Neural cell (in vitro differentiated cells): ENCODE measurements at regions not wholly inside any gene's neighbourhood (a gene's known extent, or its start where the extent isn't known, plus 50 kb on each side); places are given as distances from the start of the nearest gene placed in this dataset.

Source experiments
- EP300 ChIP-seq: fragments of 450-650 bp; conservative IDR thresholded peaks from 2 replicates; pipeline ENCODE4 v1.6.1; 2014; ENCODE audit warnings: antibody characterized with exemption, mild to moderate bottlenecking, moderate library complexity; ENCODE audit not compliant: poor library complexity, severe bottlenecking
- EZH2 ChIP-seq: fragments of 200-600, 300-800 bp; shearing (Covaris generic), sonication (generic); IDR thresholded peaks from 2 replicates; pipeline ENCODE4 v1.6.1; 2014; ENCODE audit warnings: antibody characterized with exemption, low read length, borderline replicate concordance, mild to moderate bottlenecking; ENCODE audit not compliant: insufficient read depth, poor library complexity, severe bottlenecking
- MXI1 ChIP-seq: fragments of 450-650 bp; conservative IDR thresholded peaks from 2 replicates; pipeline ENCODE4 v1.6.1; 2014; ENCODE audit warnings: antibody characterized with exemption, mild to moderate bottlenecking; ENCODE audit not compliant: poor library complexity, severe bottlenecking
- POLR2AphosphoS5 ChIP-seq: IDR thresholded peaks from 2 replicates; pipeline ENCODE4 v1.6.1; 2012
- RAD21 ChIP-seq: fragments of 450-650 bp; conservative IDR thresholded peaks from 2 replicates; pipeline ENCODE4 v1.6.1; 2014; ENCODE audit warnings: antibody characterized with exemption, mild to moderate bottlenecking, moderate library complexity
- TAF1 ChIP-seq: IDR thresholded peaks from 2 replicates; pipeline ENCODE4 v1.6.1; 2012; ENCODE audit warnings: low read depth
- TF ChIP-seq, protein P1 (sequence below): IDR thresholded peaks from 2 replicates; pipeline ENCODE4 v1.6.1; 2012; ENCODE audit warnings: borderline replicate concordance
- TF ChIP-seq, protein P2 (sequence below): fragments of 450-650 bp; IDR thresholded peaks from 2 replicates; pipeline ENCODE4 v1.5.1; 2014; ENCODE audit warnings: antibody characterized with exemption, mild to moderate bottlenecking, moderate library complexity; ENCODE audit not compliant: poor library complexity, severe bottlenecking

DNA sequence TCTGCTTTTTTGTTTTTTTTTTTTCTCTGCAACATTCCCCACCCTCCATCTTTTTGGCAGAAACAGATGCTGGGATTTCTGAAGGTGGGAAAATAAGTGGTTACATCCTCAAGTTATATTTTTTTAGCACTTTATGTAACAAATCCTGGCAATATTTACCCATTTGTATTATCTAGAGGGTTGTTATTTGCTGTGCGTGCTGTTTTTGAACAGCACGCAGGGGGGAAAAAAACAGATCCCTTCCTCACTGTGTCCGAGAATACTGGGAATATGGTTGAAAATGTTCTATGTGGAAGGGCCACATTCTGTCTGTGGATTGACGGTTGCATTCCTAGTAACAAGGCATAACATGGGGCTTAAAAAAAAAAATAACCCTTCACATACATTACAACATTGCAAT lies 394.8 kb downstream of the SHISA9 start:
- TF ChIP-seq, protein P1, sequence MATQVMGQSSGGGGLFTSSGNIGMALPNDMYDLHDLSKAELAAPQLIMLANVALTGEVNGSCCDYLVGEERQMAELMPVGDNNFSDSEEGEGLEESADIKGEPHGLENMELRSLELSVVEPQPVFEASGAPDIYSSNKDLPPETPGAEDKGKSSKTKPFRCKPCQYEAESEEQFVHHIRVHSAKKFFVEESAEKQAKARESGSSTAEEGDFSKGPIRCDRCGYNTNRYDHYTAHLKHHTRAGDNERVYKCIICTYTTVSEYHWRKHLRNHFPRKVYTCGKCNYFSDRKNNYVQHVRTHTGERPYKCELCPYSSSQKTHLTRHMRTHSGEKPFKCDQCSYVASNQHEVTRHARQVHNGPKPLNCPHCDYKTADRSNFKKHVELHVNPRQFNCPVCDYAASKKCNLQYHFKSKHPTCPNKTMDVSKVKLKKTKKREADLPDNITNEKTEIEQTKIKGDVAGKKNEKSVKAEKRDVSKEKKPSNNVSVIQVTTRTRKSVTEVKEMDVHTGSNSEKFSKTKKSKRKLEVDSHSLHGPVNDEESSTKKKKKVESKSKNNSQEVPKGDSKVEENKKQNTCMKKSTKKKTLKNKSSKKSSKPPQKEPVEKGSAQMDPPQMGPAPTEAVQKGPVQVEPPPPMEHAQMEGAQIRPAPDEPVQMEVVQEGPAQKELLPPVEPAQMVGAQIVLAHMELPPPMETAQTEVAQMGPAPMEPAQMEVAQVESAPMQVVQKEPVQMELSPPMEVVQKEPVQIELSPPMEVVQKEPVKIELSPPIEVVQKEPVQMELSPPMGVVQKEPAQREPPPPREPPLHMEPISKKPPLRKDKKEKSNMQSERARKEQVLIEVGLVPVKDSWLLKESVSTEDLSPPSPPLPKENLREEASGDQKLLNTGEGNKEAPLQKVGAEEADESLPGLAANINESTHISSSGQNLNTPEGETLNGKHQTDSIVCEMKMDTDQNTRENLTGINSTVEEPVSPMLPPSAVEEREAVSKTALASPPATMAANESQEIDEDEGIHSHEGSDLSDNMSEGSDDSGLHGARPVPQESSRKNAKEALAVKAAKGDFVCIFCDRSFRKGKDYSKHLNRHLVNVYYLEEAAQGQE = no peak
- TF ChIP-seq POLR2AphosphoS5 (no peak), RAD21 (no peak), EZH2 (no peak), MXI1 (no peak), EP300 (no peak), TAF1 (no peak)
- TF ChIP-seq, protein P2, sequence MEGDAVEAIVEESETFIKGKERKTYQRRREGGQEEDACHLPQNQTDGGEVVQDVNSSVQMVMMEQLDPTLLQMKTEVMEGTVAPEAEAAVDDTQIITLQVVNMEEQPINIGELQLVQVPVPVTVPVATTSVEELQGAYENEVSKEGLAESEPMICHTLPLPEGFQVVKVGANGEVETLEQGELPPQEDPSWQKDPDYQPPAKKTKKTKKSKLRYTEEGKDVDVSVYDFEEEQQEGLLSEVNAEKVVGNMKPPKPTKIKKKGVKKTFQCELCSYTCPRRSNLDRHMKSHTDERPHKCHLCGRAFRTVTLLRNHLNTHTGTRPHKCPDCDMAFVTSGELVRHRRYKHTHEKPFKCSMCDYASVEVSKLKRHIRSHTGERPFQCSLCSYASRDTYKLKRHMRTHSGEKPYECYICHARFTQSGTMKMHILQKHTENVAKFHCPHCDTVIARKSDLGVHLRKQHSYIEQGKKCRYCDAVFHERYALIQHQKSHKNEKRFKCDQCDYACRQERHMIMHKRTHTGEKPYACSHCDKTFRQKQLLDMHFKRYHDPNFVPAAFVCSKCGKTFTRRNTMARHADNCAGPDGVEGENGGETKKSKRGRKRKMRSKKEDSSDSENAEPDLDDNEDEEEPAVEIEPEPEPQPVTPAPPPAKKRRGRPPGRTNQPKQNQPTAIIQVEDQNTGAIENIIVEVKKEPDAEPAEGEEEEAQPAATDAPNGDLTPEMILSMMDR = no peak
